Skin of body (tissue), 1 donor: ENCODE measurements at regions not wholly inside any gene's neighbourhood (a gene's known extent, or its start where the extent isn't known, plus 50 kb on each side); places are given as distances from the start of the nearest gene placed in this dataset.

ENCODE experiments used
- DNase-seq: peaks from one replicate; lab custom pipeline; 2025; lab: John Stamatoyannopoulos, UW

- no peak for DNase-seq
Observed at GRCh38 chr17:6325741-6326140, 109.2 kb downstream of the AIPL1 start.

GRCh38 chr17:6325051-6325450 lies 109.9 kb downstream of the AIPL1 start:
- no peak for DNase-seq

DNA sequence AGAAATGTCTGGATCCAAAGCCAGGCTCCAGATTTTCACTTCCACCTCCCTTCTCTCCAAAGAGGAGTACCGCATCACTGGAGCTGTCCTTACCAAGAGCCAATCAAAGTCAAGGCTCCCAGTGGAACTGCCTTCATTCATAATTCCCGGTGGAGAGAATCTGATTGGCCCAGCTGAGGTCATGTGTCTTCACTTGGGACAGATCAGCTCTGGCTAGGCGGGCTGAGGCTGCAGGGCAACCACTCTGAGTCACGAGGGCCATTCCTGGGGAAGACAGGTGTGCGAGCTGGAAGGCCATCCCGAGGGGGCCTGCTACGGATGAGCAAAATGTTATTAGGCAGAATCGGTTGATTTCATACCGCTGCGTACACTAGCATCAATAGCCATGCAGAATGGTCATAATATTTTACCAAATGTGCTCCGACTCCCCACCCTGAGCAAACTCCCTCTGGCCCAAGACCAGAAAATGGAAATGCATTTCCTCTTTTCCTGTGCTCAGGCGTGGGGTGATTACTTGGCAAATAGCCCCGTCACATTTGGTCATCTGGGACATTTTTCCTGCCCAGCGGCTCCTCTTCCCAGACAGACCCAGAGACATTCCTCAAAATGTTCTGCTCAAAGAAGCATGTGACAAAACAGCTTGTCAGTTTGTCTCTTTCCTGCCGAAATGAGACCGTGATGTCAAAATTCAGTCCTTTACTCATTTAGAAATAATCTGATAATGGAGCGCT lies 111.1 kb downstream of the AIPL1 start:
- DNase-seq = no peak

GRCh38 chr17:6322316-6322715 lies 112.6 kb downstream of the AIPL1 start:
- DNase-seq = no peak

- DNase-seq = no peak
Observed at GRCh38 chr17:6314311-6314710, 120.6 kb downstream of the AIPL1 start.

- no peak for DNase-seq
Observed at GRCh38 chr17:6313835-6314234, 121.1 kb downstream of the AIPL1 start.

- no peak for DNase-seq
Observed at GRCh38 chr17:6306820-6307219, 128.1 kb downstream of the AIPL1 start.

DNA sequence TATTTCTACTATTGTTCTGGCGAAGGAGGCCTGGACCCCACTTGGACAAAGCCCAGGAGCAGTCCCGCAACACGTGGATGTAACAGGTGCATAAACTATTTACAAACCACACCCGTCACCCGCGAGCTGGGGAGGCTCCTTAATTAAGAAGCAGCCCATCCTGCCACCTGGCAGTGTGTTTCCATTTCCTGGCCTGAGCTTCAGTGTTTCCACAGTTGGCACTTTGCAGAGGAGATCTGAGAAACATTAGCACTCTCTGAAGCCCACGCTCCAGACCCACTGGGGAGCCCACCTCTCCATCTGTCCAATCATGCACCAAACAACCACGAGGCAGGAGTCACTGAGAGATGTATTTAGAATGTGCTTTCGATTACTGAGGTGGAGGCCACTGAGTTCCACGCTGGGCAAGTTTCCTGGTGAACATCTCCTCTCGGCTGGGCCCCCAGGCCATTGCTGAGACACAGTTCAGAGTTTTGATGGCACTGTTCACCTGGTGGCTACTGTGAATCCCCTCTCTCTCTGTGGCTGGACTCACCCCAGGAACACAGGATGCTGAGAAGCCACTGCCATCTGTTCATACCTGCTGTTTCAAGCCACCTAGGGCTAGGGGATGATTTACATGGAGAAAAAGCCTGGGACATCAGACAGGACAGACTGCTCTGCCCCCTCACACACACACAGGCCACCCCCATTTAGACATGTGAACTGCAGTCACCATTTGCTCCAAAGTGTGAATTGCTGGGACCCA lies 129.1 kb downstream of the AIPL1 start:
- DNase-seq = no peak

DNA sequence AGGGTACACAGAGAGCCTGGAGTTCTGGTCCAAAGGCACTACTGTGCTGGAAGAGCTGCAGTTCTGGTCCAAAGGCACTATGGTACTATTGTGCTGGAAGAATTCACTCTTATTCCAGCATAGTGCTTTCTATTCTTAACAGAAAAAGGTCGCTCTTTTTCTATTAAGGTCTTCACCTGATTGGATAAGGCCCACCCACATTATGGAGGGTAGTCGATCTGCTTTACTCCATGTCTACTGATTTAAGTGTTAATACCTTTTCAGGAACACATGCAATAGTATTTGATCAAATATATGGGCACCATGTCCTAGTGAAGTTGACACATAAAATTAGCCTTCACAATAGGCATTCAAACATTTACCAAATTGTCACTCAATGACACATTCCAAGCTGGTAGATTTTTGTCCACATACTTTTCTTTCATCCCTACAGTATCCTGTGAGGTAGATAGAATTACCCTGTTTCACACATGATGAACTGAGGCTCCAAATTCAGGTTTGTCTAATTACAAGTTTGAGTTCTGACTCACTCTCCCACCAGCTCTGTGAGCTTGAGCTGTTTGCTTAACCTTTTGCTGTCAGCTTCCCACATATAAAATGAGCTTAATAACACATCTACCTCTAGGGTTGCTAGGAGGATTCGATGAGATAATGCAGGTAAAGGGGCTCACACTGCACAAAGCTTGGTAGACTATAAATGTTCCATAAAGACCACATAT lies 129.9 kb downstream of the AIPL1 start:
- no peak for DNase-seq

GRCh38 chr17:6303664-6304063 lies 131.3 kb downstream of the AIPL1 start:
- DNase-seq = no peak

DNA sequence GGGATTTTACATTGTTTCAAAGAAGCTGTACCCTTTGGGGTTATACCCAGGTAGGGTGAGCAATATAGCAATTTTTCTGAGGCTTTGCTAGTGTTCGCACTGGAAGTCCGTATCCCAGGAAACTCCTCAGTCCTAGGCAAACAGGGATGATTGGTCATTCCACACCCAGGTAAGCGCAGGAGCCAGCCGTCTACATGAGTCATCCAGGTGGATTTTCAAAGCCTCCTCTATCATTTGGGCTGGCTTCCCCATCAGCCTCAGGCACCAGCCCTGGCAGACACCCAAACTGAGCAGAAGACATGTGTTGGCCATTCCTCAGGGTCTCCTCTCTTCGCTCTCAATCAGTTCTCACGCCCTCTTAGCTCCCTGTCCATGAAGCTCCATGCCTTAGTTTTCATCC lies 135.6 kb downstream of the AIPL1 start:
- DNase-seq = no peak

GRCh38 chr17:6297960-6298359 lies 137.0 kb downstream of the AIPL1 start:
- no peak for DNase-seq

- no peak for DNase-seq
Observed at GRCh38 chr17:6297119-6297518, 137.8 kb downstream of the AIPL1 start.

DNA sequence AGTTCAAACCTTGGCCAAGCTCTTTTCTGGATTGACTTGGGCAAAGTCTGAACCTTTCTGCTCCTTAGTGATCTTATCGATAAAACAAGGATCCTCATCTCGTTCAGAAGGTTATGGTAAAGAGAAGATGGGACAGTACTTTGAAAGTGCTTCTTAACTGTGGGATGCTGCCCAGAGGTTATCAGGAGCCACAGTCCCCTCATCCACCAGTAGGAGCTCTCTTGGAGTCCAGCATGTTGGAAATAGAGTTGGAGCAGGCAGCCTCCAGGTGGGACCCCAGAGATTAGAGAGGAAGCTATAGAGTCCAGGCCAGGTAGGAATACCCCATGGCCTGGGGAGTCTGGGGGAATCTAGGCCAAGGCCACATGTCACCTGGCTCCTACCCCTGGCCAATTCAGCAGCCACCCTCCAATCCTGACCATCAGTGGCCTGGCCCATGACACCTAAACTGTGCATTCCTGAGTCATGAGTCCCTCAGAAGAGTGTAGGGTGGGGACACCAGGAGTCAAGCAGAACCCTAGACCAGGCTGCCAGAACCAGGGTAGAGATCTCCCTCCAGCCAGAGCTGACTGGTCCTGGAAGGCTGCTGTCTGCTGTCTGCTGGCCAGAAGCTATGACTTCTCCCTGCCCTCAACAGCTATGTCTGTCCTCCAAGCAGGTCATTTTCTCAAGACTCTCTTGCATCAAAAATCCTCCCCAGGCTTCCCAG lies 144.3 kb downstream of the AIPL1 start:
- DNase-seq = no peak

DNA sequence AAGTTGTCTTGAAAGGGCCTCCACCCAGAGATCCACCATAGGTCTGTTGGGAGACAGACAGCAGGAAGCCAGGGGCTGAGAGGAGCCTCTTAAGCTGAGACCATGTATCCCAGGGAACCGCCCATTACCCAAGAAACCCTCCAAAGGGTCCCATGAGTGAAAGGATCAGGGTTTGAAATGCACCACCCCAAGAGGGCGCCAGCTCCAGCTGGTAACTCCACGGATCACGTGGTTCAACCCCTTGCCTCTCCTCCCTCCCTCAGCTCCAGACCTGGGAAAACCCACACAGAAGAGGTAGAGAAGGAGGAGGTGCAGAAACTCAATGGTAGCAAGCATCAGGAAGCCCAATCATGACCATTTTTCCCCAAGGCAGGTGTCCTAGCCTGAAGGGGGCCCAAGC lies 148.7 kb downstream of the AIPL1 start:
- DNase-seq = no peak

GRCh38 chr17:6285486-6285885 lies 149.4 kb downstream of the AIPL1 start:
- no peak for DNase-seq

GRCh38 chr17:6279659-6280058 lies 155.3 kb downstream of the AIPL1 start:
- no peak for DNase-seq

GRCh38 chr17:6278376-6278775 lies 156.5 kb downstream of the AIPL1 start:
- no peak for DNase-seq

- no peak for DNase-seq
Observed at GRCh38 chr17:6276711-6277110, 158.2 kb downstream of the AIPL1 start.

DNA sequence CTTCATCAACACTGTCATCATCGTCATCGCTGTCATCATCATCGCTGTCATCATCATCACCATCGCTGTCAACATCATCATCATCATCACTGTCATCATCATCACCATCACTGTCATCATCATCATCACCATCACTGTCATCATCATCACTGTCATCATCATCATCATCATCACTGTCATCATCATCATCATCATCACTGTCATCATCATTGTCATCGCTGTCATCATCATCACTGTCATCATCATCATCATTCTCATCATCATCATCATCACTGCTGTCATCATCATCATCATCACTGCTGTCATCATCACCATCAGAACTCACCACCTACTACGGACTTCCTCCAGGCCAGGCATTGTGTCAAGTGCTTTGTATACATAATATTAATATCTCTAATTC lies 160.6 kb downstream of the AIPL1 start:
- DNase-seq = no peak

DNA sequence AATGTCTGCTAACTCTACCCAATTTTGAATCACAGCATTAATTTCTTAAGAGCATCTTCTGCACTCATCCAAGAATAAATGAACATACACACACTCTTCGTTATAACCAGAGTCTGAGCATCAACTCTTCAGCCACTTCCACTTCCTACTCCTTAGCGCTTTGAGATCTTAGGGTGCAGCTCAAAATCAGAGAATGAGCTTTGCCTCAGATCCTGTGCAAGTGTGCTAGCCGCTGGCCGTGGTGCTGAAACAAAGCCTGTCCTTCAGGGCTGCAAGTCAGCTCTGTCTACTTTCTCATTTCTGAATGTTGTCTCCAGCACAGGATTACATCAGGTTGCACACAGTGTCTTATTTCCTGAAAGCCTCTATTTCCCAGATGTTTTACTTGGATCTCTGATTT lies 165.4 kb downstream of the AIPL1 start:
- DNase-seq = no peak

DNA sequence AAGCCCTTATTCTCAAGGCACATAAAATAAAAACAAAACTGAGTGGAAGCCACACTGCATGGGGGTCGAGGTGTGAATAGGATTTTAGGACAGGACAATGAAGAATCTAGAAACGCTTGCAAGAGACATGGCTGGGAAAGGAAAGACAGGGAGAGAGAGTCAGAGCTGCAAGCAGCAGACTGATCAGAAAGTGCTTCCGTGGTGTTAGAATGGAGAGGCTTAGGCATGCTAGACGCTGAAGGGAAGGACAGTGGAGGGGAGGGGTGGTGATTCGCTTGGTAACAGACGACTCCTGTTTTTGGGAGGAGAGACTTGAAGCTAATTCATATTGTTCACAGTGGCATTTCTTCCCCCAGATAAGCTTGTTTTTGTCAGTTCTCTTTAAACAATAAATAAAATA lies 173.5 kb downstream of the AIPL1 start:
- no peak for DNase-seq
